Kidney epithelial cell (primary cell): ENCODE measurements at regions not wholly inside any gene's neighbourhood (a gene's known extent, or its start where the extent isn't known, plus 50 kb on each side); places are given as distances from the start of the nearest gene placed in this dataset.
"Not testable (repeated sequence)": the region's sequence is repeated elsewhere in the genome, so short reads cannot be mapped to it uniquely, and the experiment has no call there.

Experiments
- DNase-seq: peaks from one replicate; pipeline ENCODE4 v3.0.0-alpha.2; 2010; ENCODE audit warnings: low read depth
- H3K27me3 ChIP-seq: 2 replicates; pipeline ENCODE4 v1.6.0; 2011; ENCODE audit warnings: low read length; ENCODE audit not compliant: control insufficient read depth, insufficient read depth
- H3K36me3 ChIP-seq: 2 replicates; pipeline ENCODE4 v1.5.1; 2011; ENCODE audit warnings: low read length; ENCODE audit not compliant: control insufficient read depth, insufficient read depth
- H3K4me3 ChIP-seq: 2 replicates; pipeline ENCODE4 v1.5.1; 2011; ENCODE audit warnings: low read depth, mild to moderate bottlenecking, control low read depth, low read length
- TF ChIP-seq, protein P1 (sequence below): IDR thresholded peaks from 2 replicates; pipeline ENCODE4 v1.5.1; 2011; ENCODE audit warnings: mild to moderate bottlenecking, moderate library complexity, low read length, control low read depth, inconsistent platforms; ENCODE audit not compliant: insufficient read depth, poor library complexity, severe bottlenecking

GRCh38 chr5:110836851-110837250 lies 98.0 kb downstream of the SLC25A46 start:
- no peak for DNase-seq
- H3K36me3 ChIP-seq, result no peaks in the 10 kb centered on the region
- no peak overlapping the region for H3K4me3 ChIP-seq
- TF ChIP-seq, protein P1, sequence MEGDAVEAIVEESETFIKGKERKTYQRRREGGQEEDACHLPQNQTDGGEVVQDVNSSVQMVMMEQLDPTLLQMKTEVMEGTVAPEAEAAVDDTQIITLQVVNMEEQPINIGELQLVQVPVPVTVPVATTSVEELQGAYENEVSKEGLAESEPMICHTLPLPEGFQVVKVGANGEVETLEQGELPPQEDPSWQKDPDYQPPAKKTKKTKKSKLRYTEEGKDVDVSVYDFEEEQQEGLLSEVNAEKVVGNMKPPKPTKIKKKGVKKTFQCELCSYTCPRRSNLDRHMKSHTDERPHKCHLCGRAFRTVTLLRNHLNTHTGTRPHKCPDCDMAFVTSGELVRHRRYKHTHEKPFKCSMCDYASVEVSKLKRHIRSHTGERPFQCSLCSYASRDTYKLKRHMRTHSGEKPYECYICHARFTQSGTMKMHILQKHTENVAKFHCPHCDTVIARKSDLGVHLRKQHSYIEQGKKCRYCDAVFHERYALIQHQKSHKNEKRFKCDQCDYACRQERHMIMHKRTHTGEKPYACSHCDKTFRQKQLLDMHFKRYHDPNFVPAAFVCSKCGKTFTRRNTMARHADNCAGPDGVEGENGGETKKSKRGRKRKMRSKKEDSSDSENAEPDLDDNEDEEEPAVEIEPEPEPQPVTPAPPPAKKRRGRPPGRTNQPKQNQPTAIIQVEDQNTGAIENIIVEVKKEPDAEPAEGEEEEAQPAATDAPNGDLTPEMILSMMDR, result no peak
- no peaks in the 10 kb centered on the region for H3K27me3 ChIP-seq

GRCh38 chr5:110838357-110838756 lies 99.5 kb downstream of the SLC25A46 start:
- H3K27me3 ChIP-seq, H3K36me3 ChIP-seq, H3K4me3 ChIP-seq, DNase-seq: not testable (repeated sequence)

DNA sequence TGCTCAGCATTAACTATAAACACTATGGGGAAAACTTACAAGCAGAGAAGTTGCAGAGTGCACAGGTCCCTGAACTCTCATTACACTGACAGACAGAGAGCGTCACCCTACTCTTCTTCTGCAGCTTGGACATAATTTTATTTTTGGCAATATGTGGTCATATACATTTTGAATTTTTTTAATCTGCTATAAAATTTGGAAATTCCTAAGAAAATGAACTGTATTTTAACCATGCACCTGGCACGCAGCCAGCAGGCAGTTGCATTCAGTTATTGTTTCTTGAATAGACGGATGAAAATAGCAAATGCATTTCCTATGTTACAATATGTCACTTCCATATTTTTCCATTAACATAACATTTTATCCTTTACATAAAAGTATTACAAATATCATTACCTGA lies 100.2 kb downstream of the SLC25A46 start:
- no peak for DNase-seq
- Histone ChIP-seq H3K4me3 (no peak overlapping the region), H3K36me3 (no peaks in the 10 kb centered on the region), H3K27me3 (no peaks in the 10 kb centered on the region)
- TF ChIP-seq, protein P1, result no peak

- no peak for DNase-seq
- Histone ChIP-seq H3K4me3 (no peak overlapping the region), H3K27me3 (no peaks in the 10 kb centered on the region), H3K36me3 (no peaks in the 10 kb centered on the region)
- TF ChIP-seq, protein P1, result no peak
These were observed 101.6 kb downstream of the SLC25A46 start for GRCh38 chr5:110840347-110840960.

GRCh38 chr5:110841137-110841536 lies 102.3 kb downstream of the SLC25A46 start:
- H3K4me3 ChIP-seq, result no peak overlapping the region
- H3K27me3 ChIP-seq, result no peaks in the 10 kb centered on the region
- TF ChIP-seq, protein P1, result no peak
- DNase-seq, result no peak
- no peaks in the 10 kb centered on the region for H3K36me3 ChIP-seq

DNA sequence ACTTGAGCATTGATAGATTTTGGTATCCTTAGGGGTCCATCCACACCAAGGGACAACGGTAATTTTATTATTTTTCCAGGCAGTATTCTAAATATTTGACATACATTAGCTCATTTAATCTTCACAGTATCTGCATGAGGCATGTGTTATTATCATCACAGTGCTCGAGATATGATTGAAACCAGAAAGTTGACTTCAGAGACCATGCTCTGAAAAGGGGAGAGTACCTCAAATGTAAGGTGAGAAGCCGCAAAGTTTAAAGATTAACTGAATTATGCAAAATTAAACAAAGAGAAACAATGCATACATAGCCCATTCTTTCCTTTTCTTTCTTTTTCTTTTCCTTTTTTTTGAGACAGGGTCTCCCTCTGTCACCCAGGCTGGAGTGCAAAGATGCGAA lies 104.1 kb downstream of the SLC25A46 start:
- TF ChIP-seq, protein P1, result no peak
- Histone ChIP-seq H3K36me3 (no peaks in the 10 kb centered on the region), H3K27me3 (no peaks in the 10 kb centered on the region), H3K4me3 (no peak overlapping the region)
- DNase-seq, result no peak
